ENCODE measurements at regions not wholly inside any gene's neighbourhood (a gene's known extent, or its start where the extent isn't known, plus 50 kb on each side); places are given as distances from the start of the nearest gene placed in this dataset.

GRCh38 chr5:108639366-108639765 lies 108.3 kb upstream of the FER start:
- no peak overlapping the region for H3K4me2 ChIP-seq (ENCODE audit: insufficient read depth, low read length)
- no peaks in the 10 kb centered on the region for H3K36me3 ChIP-seq (ENCODE audit: insufficient read depth, low read length)
- no peaks in the 10 kb centered on the region for H3K9me3 ChIP-seq (ENCODE audit: low read depth, low read length)
- H3K27ac ChIP-seq (ENCODE audit: low read depth, low read length) = no peak overlapping the region
- no peak for DNase-seq (ENCODE audit: insufficient read length, low spot score, missing footprints)
- H3K4me3 ChIP-seq (ENCODE audit: insufficient read depth, low read length) = no peak overlapping the region
- no peaks in the 10 kb centered on the region for H3K27me3 ChIP-seq (ENCODE audit: insufficient read depth, low read length)
- no peaks in the 10 kb centered on the region for H4K20me1 ChIP-seq (ENCODE audit: insufficient read depth, low read length)
- H3K4me1 ChIP-seq (ENCODE audit: insufficient read depth, low read length) = peaks cover 12% of the 10 kb centered on the region
- peak overlapping the region; percentile 69 for H2AFZ ChIP-seq (ENCODE audit: low read length)
- TF ChIP-seq CTCF (IDR thresholded peaks at IDR 0.05; ENCODE audit: extremely low read depth, low read depth, low read length) = no peak
- H3K79me2 ChIP-seq (ENCODE audit: insufficient read depth, low read length) = no peaks in the 10 kb centered on the region

- Histone ChIP-seq H3K36me3 (ENCODE audit: insufficient read depth, low read length) (no peaks in the 10 kb centered on the region), H4K20me1 (ENCODE audit: insufficient read depth, low read length) (no peaks in the 10 kb centered on the region), H3K4me3 (ENCODE audit: insufficient read depth, low read length) (no peak overlapping the region), H3K27me3 (ENCODE audit: insufficient read depth, low read length) (no peaks in the 10 kb centered on the region), H3K4me1 (ENCODE audit: insufficient read depth, low read length) (peaks cover 12% of the 10 kb centered on the region), H3K79me2 (ENCODE audit: insufficient read depth, low read length) (no peaks in the 10 kb centered on the region), H3K27ac (ENCODE audit: low read depth, low read length) (no peak overlapping the region), H3K4me2 (ENCODE audit: insufficient read depth, low read length) (no peak overlapping the region), H3K9me3 (ENCODE audit: low read depth, low read length) (no peaks in the 10 kb centered on the region), H2AFZ (ENCODE audit: low read length) (no peak overlapping the region)
- no peak for DNase-seq (ENCODE audit: insufficient read length, low spot score, missing footprints)
- no peak for TF ChIP-seq CTCF (IDR thresholded peaks at IDR 0.05; ENCODE audit: extremely low read depth, low read depth, low read length)
These were observed 109.7 kb upstream of the FER start for GRCh38 chr5:108638021-108638420.

- no peaks in the 10 kb centered on the region for H3K79me2 ChIP-seq (ENCODE audit: insufficient read depth, low read length)
These were observed 110.6 kb upstream of the FER start for GRCh38 chr5:108637134-108637533.

More at GRCh38 chr5:108637134-108637533, 110.6 kb upstream of the FER start:
- no peak overlapping the region for H3K4me2 ChIP-seq (ENCODE audit: insufficient read depth, low read length)
- no peak overlapping the region for H3K4me3 ChIP-seq (ENCODE audit: insufficient read depth, low read length)
- no peaks in the 10 kb centered on the region for H3K27me3 ChIP-seq (ENCODE audit: insufficient read depth, low read length)
- DNase-seq (ENCODE audit: insufficient read length, low spot score, missing footprints) = peak; percentile 47
- no peak for TF ChIP-seq CTCF (IDR thresholded peaks at IDR 0.05; ENCODE audit: extremely low read depth, low read depth, low read length)
- no peak overlapping the region for H2AFZ ChIP-seq (ENCODE audit: low read length)
- H3K4me1 ChIP-seq (ENCODE audit: insufficient read depth, low read length) = peaks cover 10% of the 10 kb centered on the region
- no peak overlapping the region for H3K27ac ChIP-seq (ENCODE audit: low read depth, low read length)
- H3K36me3 ChIP-seq (ENCODE audit: insufficient read depth, low read length) = no peaks in the 10 kb centered on the region
- H4K20me1 ChIP-seq (ENCODE audit: insufficient read depth, low read length) = no peaks in the 10 kb centered on the region
- no peaks in the 10 kb centered on the region for H3K9me3 ChIP-seq (ENCODE audit: low read depth, low read length)

Measured in osteoblast (primary cell).